ENCODE measurements at regions not wholly inside any gene's neighbourhood (a gene's known extent, or its start where the extent isn't known, plus 50 kb on each side); places are given as distances from the start of the nearest gene placed in this dataset.

GRCh38 chr6:53201270-53201669, 52.6 kb upstream of the GCM1 start (continued):
- TF ChIP-seq HDAC6 (IDR thresholded peaks at IDR 0.05; ENCODE audit: low read depth, low read length), result no peak

GRCh38 chr6:53199765-53200164, 51.1 kb upstream of the GCM1 start:
- no peak overlapping the region for H4K91ac ChIP-seq (replicated peaks; ENCODE audit: insufficient read length, low read length)
- no peaks in the 10 kb centered on the region for H4K20me1 ChIP-seq (replicated peaks in 1 of 2; ENCODE audit: control insufficient read depth in 1 of 2, insufficient read depth in 2 of 2, low read length in 2 of 2)
- H3K18ac ChIP-seq (ENCODE audit: extremely low read depth, low read length), result no peak overlapping the region
- peaks cover 2% of the 10 kb centered on the region; the same call in 1 of the 2 replicates for H3K23me2 ChIP-seq (ENCODE audit: low read depth, low read length)
- H3K4me1 ChIP-seq (replicated peaks in 1 of 4; ENCODE audit: control insufficient read depth in 3 of 4, insufficient read depth in 4 of 4, low read length in 3 of 4), result no peaks in the 10 kb centered on the region
- H2BK5ac ChIP-seq (ENCODE audit: low read depth, low read length), result no peak overlapping the region
- H2BK12ac ChIP-seq (ENCODE audit: low read depth, low read length), result no peak overlapping the region
- no peak overlapping the region for H4K5ac ChIP-seq (ENCODE audit: insufficient read length, low read depth, low read length)
- H3K4me3 ChIP-seq (ENCODE audit: extremely low read depth in 1 of 4, insufficient read depth in 2 of 4, low read depth in 3 of 4, low read length in 4 of 4), result no peak overlapping the region
- POLR2A ChIA-PET (ENCODE audit: partially characterized antibody), result no interaction called here
- 89% methylated on average over 2 of the region's 2 CpGs; no CpG with 5 or more reads in 1 of the 2 experiments for WGBS, 2 experiments (ENCODE audit: extremely low coverage in 1 of 2, insufficient coverage in 1 of 2, insufficient read length in 1 of 2, insufficient replicate concordance in 2 of 2, low coverage in 1 of 2, low lambda C conversion rate in 2 of 2, missing lambda C conversion rate in 1 of 2)
- H3K79me1 ChIP-seq (ENCODE audit: low read depth, low read length), result no peaks in the 10 kb centered on the region
- H2BK20ac ChIP-seq (ENCODE audit: low read length), result no peak overlapping the region
- no peaks in the 10 kb centered on the region for H3K36me3 ChIP-seq (ENCODE audit: control insufficient read depth in 2 of 4, insufficient read depth in 4 of 4, low read length in 3 of 4)
- H2AK5ac ChIP-seq (ENCODE audit: low read depth, low read length), result no peak overlapping the region
- no peak overlapping the region for H3K56ac ChIP-seq (replicated peaks; ENCODE audit: insufficient read length, low read depth, low read length)
- H3K79me2 ChIP-seq (ENCODE audit: control insufficient read depth in 1 of 2, insufficient read depth in 2 of 2, low read length in 2 of 2), result no peaks in the 10 kb centered on the region
- no peak overlapping the region for H4K8ac ChIP-seq (ENCODE audit: extremely low read depth, insufficient read depth, low read length)
- H3K4me2 ChIP-seq (ENCODE audit: insufficient read depth in 1 of 2, low read depth in 2 of 2, low read length in 2 of 2), result no peak overlapping the region
- CTCF ChIA-PET (ENCODE audit: partially characterized antibody), result interaction anchor here (0.9 kb wide), 2 partner anchors 27 to 286 kb away, joined by 3 to 4 read pairs; no protein-coding TSS in a partner anchor
- no peak overlapping the region for H2BK120ac ChIP-seq (replicated peaks; ENCODE audit: low read depth, low read length)
- no peak for DNase-seq (ENCODE audit: low read depth in 1 of 2, low spot score in 2 of 2)
- no peak overlapping the region for H2AFZ ChIP-seq (ENCODE audit: low read length)
- H2BK15ac ChIP-seq (ENCODE audit: low read length), result no peak overlapping the region
- H3K4ac ChIP-seq (replicated peaks; ENCODE audit: insufficient read length, low read depth, low read length), result no peak overlapping the region
- no peaks in the 10 kb centered on the region for H3K27me3 ChIP-seq (replicated peaks in 1 of 4; ENCODE audit: control insufficient read depth in 3 of 4, extremely low read depth in 1 of 4, insufficient read depth in 3 of 4, low read length in 3 of 4)
- no peak overlapping the region for H3K9ac ChIP-seq (replicated peaks in 1 of 4; ENCODE audit: extremely low read depth in 1 of 4, low read depth in 3 of 4, low read length in 3 of 4)
- no peak overlapping the region for H3K14ac ChIP-seq (ENCODE audit: insufficient read length)
- no peaks in the 10 kb centered on the region for H3K9me3 ChIP-seq (ENCODE audit: insufficient read depth in 2 of 2, low read depth in 1 of 2, low read length in 1 of 2)
- H3K23ac ChIP-seq (ENCODE audit: insufficient read length), result no peak overlapping the region
- FAIRE-seq, result no peak
- H3K27ac ChIP-seq (ENCODE audit: low read depth, low read length), result no peak overlapping the region
- TF ChIP-seq POLR2A (IDR thresholded peaks at IDR 0.05; ENCODE audit: control extremely low read depth in 1 of 2, low read depth in 2 of 2, low read length in 2 of 2), result no peak
- TF ChIP-seq SUZ12 (IDR thresholded peaks at IDR 0.05; ENCODE audit: low read length), result no peak
- no peak for TF ChIP-seq TAF7 (optimal IDR thresholded peaks at IDR 0.05; ENCODE audit: borderline replicate concordance, low read depth, low read length)
- no peak for TF ChIP-seq SP2 (IDR thresholded peaks at IDR 0.05; ENCODE audit: low read length)
- no peak for TF ChIP-seq CTBP2 (IDR thresholded peaks at IDR 0.05; ENCODE audit: borderline replicate concordance, insufficient read depth, insufficient read length, low read length)
- no peak for TF ChIP-seq SP4 (IDR thresholded peaks at IDR 0.05; ENCODE audit: low read length)
- TF ChIP-seq, protein P1, sequence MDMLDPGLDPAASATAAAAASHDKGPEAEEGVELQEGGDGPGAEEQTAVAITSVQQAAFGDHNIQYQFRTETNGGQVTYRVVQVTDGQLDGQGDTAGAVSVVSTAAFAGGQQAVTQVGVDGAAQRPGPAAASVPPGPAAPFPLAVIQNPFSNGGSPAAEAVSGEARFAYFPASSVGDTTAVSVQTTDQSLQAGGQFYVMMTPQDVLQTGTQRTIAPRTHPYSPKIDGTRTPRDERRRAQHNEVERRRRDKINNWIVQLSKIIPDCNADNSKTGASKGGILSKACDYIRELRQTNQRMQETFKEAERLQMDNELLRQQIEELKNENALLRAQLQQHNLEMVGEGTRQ (IDR thresholded peaks at IDR 0.05; ENCODE audit: low read length), result no peak
- TF ChIP-seq, protein P2, sequence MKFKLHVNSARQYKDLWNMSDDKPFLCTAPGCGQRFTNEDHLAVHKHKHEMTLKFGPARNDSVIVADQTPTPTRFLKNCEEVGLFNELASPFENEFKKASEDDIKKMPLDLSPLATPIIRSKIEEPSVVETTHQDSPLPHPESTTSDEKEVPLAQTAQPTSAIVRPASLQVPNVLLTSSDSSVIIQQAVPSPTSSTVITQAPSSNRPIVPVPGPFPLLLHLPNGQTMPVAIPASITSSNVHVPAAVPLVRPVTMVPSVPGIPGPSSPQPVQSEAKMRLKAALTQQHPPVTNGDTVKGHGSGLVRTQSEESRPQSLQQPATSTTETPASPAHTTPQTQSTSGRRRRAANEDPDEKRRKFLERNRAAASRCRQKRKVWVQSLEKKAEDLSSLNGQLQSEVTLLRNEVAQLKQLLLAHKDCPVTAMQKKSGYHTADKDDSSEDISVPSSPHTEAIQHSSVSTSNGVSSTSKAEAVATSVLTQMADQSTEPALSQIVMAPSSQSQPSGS (IDR thresholded peaks at IDR 0.05; ENCODE audit: low read length), result no peak
- TF ChIP-seq TBP (IDR thresholded peaks at IDR 0.05; ENCODE audit: low read depth, low read length), result no peak
- no peak for TF ChIP-seq SRF (IDR thresholded peaks at IDR 0.05; ENCODE audit: low read depth, low read length)
